Esophagus squamous epithelium (tissue), 4 donors: ENCODE measurements at regions not wholly inside any gene's neighbourhood (a gene's known extent, or its start where the extent isn't known, plus 50 kb on each side); places are given as distances from the start of the nearest gene placed in this dataset.

Source experiments
- POLR2A ChIP-seq, 4 donors: fragments of 450-650 bp; IDR thresholded peaks; one replicate each; pipeline ENCODE4 v1.6.1; 2017; ENCODE audit warnings: antibody characterized with exemption in 4 of 4, mild to moderate bottlenecking in 4 of 4, moderate library complexity in 3 of 4
- TF ChIP-seq, protein P1 (sequence below), 6 experiments: fragments of 450-650 bp in 4 of 6; fragments of 200-600 bp in 2 of 6; sonication (generic) in 2 of 6; IDR thresholded peaks; one replicate each; pipeline ENCODE4 v1.5.1; 2016 to 2019; ENCODE audit warnings: antibody characterized with exemption in 6 of 6, mild to moderate bottlenecking in 4 of 6, moderate library complexity in 4 of 6

DNA sequence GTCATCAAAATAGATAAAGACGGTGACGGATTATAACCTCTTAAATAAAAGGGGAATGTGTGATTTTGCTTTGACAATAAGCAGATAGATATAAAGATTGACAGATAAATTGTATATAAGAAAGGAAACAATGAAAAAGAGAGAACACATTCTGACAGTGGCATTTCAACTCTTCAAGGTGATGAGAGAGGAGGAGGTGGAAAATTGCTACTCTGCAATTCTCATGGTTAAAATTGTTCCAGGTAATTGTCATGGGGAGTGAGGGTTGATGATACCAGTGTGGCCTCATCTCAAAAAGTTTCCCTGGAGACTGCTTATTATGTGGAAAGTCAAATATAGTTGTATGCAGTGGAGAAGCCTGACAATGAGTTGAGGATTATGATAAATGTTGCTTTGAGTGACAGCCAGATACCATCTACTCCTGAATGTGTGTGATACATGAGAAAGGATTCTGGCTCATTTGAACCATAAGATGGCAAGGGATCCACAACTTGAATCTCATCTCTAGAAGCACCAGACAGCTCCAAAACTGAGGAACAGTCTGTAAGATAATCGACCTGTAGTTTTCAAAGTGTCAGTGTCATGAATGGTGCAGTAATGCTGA is 1290.6 kb upstream of the CDH8 start:
- TF ChIP-seq POLR2A (IDR thresholded peaks at IDR 0.05) = no peak
- TF ChIP-seq, protein P1, sequence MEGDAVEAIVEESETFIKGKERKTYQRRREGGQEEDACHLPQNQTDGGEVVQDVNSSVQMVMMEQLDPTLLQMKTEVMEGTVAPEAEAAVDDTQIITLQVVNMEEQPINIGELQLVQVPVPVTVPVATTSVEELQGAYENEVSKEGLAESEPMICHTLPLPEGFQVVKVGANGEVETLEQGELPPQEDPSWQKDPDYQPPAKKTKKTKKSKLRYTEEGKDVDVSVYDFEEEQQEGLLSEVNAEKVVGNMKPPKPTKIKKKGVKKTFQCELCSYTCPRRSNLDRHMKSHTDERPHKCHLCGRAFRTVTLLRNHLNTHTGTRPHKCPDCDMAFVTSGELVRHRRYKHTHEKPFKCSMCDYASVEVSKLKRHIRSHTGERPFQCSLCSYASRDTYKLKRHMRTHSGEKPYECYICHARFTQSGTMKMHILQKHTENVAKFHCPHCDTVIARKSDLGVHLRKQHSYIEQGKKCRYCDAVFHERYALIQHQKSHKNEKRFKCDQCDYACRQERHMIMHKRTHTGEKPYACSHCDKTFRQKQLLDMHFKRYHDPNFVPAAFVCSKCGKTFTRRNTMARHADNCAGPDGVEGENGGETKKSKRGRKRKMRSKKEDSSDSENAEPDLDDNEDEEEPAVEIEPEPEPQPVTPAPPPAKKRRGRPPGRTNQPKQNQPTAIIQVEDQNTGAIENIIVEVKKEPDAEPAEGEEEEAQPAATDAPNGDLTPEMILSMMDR (IDR thresholded peaks at IDR 0.05) = no peak
